ENCODE measurements at regions not wholly inside any gene's neighbourhood (a gene's known extent, or its start where the extent isn't known, plus 50 kb on each side); places are given as distances from the start of the nearest gene placed in this dataset.

- no peak for TF ChIP-seq POLR2A (IDR thresholded peaks at IDR 0.05)
- no peak for TF ChIP-seq CTCF (IDR thresholded peaks at IDR 0.05)
These were observed 337.5 kb upstream of the ADAMTSL1 start for GRCh38 chr9:18136354-18136994.

All from uterus (tissue), 2 donors.